NCI-H526 (cell line): ENCODE measurements at regions not wholly inside any gene's neighbourhood (a gene's known extent, or its start where the extent isn't known, plus 50 kb on each side); places are given as distances from the start of the nearest gene placed in this dataset.
A peak's percentile ranks its signal among the peaks of the same experiment; 100 is the strongest.
"Not testable (repeated sequence)": the region's sequence is repeated elsewhere in the genome, so short reads cannot be mapped to it uniquely, and the experiment has no call there.

ENCODE experiments used
- DNase-seq, 2 experiments: peaks; one replicate each; lab custom pipeline; 2025; lab: John Stamatoyannopoulos, UW

DNA sequence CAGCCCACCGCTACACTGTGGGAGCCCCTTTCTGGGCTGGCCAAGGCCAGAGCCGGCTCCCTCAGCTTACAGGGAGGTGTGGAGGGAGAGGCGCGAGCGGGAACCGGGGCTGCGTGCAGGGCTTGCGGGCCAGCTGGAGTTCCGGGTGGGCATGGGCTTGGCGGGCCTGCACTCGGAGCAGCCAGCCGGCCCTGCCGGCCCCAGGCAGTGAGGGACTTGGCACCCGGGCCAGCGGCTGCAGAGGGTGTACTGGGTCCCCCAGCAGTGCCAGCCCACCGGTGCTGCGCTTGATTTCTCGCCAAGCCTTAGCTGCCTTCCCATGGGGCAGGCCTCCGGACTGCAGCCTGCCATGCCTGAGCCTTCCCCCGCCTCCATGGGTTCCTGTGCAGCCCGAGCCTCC is 306.2 kb downstream of the PPP4R3C start:
- not testable (repeated sequence) for DNase-seq

DNA sequence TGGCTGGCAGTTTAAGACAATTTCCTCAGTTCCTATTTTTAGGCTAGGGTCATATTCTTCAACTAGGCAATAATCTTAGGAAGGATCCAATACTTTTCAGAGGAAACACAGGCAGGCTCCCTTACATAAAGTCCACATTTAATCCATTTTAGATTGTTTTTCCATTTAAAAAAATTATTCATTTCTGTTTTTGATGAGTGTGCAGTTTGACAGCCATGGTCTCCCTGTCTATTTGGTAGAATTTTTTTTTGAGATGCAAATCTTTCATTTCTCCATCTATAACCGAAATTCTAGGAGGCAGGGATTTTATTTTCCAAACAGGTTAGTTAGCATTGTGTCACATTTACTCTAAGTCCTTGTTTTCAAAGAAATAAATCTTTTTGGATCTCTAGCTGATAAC is 326.8 kb downstream of the PPP4R3C start:
- DNase-seq: no peak

GRCh38 chrX:27132862-27133261 is 330.3 kb downstream of the PPP4R3C start:
- DNase-seq: no peak

- not testable (repeated sequence) for DNase-seq
These were observed 376.0 kb downstream of the PPP4R3C start for GRCh38 chrX:27087176-27087575.

- no peak for DNase-seq
These were observed 376.9 kb downstream of the PPP4R3C start for GRCh38 chrX:27086237-27086636.

DNA sequence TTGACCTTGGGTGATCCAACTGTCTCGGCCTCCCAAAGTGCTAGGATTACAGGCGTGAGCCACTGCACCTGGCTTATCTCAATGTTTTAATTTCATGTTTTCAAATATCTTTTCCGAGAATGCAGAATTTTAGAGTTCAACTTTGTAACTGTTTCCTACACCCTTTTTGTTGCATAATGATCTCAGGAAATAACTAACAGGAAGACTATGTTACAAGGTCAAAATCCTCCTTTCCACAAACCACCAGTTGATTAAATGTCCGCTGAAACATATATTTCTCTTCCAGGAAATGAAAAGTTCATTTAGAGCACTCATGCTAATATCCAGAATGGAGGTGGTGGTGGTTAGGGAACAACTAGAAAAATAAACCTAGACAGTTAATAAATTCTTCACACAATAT is 377.8 kb downstream of the PPP4R3C start:
- no peak for DNase-seq

GRCh38 chrX:27078371-27078770 is 384.8 kb downstream of the PPP4R3C start:
- no peak for DNase-seq

- DNase-seq: peak; percentile 56 to 66
These were observed 405.3 kb downstream of the PPP4R3C start for GRCh38 chrX:27057883-27058282.

DNA sequence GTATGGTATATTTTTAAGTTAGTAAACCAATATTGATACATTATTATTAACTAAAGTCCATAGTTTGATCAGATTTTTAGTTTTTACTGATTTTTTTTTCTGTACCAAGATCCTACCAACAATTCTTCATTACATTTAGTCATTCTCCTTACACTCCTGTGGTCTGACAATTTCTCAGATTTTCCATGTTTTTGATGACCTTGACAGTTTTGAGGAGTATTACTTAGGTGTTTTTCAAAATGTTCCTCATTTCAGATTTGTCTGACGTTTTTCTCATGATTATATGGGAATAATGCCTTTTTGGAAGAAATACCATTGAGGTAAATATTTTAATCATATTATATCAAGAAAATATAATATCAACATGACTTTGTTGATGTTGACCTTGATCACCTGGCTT is 423.8 kb downstream of the PPP4R3C start:
- no peak for DNase-seq

DNA sequence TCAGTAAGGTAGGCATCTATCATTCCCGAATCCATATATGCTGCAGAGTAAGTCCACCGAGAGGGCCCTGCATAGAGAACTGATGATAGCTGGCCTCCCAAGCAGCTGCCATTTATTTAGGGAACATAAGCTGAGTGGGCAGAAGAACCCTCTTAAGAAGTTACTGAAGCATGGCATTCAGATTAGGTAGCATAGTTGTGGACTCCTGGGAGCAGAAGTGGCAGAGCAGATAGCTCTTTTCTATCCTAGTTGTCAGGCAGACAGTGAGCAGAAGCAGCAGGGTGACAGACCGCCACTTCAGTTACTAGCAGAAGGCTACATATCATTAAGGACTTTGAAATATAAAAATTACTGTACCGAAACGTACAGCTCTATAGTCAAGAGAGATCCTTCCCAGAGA is 454.7 kb downstream of the PPP4R3C start:
- DNase-seq: peak in 1 of 2 experiments; percentile 49

GRCh38 chrX:26999634-27000033 is 463.5 kb downstream of the PPP4R3C start:
- DNase-seq: no peak

DNA sequence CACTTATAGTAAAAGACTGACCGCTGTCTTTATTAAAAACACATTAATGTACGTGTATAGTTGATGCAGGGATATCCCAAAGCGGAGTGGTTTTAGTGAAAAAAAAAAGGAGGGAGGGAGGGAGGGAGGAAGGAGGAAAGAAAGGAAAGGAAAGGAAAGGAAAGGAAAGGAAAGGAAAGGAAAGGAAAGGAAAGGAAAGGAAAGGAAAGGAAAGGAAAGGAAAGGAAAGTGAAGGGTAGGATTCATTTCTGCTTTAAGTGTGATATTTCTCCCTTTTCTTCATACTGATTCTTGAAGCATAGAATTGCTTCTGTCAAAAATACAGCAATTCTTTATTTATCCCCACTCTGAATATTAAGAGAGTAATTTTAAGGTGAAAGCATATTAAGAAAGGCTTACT is 504.9 kb downstream of the PPP4R3C start:
- no peak for DNase-seq

- DNase-seq: peak; percentile 36 to 70
These were observed 509.1 kb downstream of the PPP4R3C start for GRCh38 chrX:26954029-26954428.

DNA sequence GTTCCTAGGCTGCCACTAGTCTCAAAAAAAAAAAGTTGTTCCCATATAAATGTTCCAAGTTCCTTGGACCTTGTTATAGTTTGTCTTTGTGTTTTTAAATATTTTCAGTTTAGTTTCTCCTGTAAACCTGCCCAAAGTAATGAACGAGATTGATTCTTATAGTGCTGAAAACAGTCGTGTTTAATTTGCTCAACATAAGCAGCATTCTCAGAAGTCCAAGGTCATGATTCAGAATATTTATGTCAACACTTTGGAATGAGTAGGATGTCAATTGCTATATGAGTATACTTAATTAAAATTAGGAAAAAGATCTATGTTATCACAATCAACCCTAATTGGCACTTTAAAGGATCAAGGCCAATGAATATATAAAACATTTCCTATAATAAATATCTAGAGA is 510.9 kb downstream of the PPP4R3C start:
- DNase-seq: no peak

DNA sequence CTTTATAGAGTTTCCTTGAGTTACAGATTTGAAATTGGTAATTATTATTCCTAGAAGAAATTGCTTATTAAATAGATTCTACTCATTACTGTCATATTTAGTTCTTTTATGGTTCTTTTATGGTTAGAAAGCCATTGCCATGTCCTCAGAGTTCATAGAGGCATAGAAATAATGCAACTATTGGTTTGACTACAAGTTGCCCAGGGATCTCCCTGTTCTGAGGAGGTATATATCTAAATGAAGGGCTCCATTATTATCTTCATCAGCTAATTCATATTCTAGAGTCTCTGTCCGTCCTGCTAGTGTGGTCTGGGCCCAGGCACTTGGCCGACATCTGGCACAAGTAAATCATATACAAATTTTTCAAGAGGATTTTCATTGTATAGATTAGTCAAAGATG is 535.7 kb downstream of the PPP4R3C start:
- peak in 1 of 2 experiments; percentile 14 for DNase-seq

DNA sequence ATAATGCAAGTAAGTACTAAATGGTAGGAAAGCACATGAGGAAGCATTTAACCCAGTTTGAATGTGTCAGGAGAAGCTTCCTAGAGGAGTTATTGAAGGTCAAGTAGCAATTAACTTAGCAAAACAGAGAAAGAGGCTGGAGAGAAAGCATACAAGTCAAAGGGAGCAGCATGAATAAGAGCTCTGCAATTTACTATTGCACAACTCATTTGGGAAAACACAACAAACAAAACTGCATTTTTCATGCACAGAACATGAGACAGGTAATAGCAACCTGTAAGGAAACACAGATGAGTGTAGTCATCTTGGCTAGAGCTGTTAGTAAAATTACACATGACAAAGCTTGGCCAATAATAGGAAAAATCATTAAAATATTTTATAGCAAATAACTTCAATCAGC is 538.1 kb downstream of the PPP4R3C start:
- no peak for DNase-seq

GRCh38 chrX:26922278-26922677 is 540.9 kb downstream of the PPP4R3C start:
- DNase-seq: no peak

DNA sequence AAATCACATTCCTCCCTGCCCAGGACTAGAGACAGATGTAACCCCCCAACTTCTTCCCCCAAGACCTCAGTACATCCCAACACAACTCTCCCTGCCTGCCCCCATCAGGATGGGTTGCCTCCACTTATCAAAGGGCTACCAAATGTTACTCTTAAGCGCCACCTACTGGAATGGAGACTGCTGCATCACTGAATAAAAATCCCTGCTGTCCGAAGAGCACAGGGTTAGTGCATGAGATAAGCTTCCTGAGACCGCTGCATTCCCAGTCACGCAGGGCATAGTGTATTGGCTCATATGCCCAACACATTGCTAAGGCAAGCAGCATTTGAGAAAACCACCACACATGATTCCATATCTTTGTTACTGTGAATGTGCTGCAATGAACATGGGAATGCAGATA is 544.5 kb downstream of the PPP4R3C start:
- peak in 1 of 2 experiments; percentile 32 for DNase-seq

- DNase-seq: no peak
These were observed 546.1 kb downstream of the PPP4R3C start for GRCh38 chrX:26916991-26917390.

- no peak for DNase-seq
These were observed 548.1 kb downstream of the PPP4R3C start for GRCh38 chrX:26915064-26915463.

GRCh38 chrX:26914232-26914631 is 548.9 kb downstream of the PPP4R3C start:
- DNase-seq: no peak

DNA sequence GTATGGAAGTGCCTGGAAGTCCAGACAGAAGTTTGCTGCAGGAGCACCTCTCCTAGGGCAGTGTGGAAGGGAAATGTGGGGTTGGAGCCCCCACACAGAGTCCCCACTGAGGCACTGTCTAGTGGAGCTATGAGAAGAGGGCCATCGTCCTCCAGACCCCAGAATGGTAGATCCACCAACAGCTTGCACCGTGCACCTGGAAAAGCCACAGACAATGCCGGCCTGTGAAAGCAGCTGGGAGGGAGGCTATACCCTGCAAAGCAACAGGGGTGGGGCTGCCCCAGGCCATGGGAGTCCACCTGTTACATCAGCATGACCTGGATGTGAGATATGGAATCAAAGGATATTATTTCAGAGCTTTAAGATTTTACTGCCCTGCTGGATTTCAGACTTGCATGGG is 551.4 kb downstream of the PPP4R3C start:
- not testable (repeated sequence) for DNase-seq

GRCh38 chrX:26909728-26910127 is 553.4 kb downstream of the PPP4R3C start:
- no peak for DNase-seq

GRCh38 chrX:26908218-26908617 is 554.9 kb downstream of the PPP4R3C start:
- no peak for DNase-seq

- DNase-seq: no peak
These were observed 573.6 kb downstream of the PPP4R3C start for GRCh38 chrX:26889574-26889973.
